Vagina (tissue), 2 donors: ENCODE measurements at regions not wholly inside any gene's neighbourhood (a gene's known extent, or its start where the extent isn't known, plus 50 kb on each side); places are given as distances from the start of the nearest gene placed in this dataset.

ENCODE experiments used
- DNase-seq, 2 donors: peaks; one replicate each; pipeline ENCODE4 v3.0.0-alpha.2; 2017; ENCODE audit errors: extremely low spot score in 2 of 2
- H3K27ac ChIP-seq: fragments of 200-600 bp; sonication (generic); one replicate; pipeline ENCODE4 v1.5.1; 2019
- H3K27me3 ChIP-seq: fragments of 200-600 bp; sonication (generic); one replicate; pipeline ENCODE4 v1.5.1; 2019
- H3K36me3 ChIP-seq, 2 donors: fragments of 200-600 bp; sonication (generic); one replicate each; pipeline ENCODE4 v1.5.1; 2017 to 2019
- H3K4me1 ChIP-seq: fragments of 200-600 bp; sonication (generic); one replicate; pipeline ENCODE4 v1.5.1; 2019
- H3K4me3 ChIP-seq, 2 donors: fragments of 200-600 bp; sonication (generic); 1 replicate in 1 of 2; 2 replicates in 1 of 2; pipeline ENCODE4 v1.5.1; 2016 to 2019
- H3K9me3 ChIP-seq: fragments of 200-600 bp; sonication (generic); one replicate; pipeline ENCODE4 v1.5.1; 2019
- CTCF ChIP-seq, 3 experiments: fragments of 450-650 bp in 2 of 3; fragments of 200-600 bp in 1 of 3; sonication (generic) in 1 of 3; IDR thresholded peaks; one replicate each; pipeline ENCODE4 v1.5.1; 2017 to 2019; ENCODE audit warnings: antibody characterized with exemption in 3 of 3, mild to moderate bottlenecking in 2 of 3, moderate library complexity in 2 of 3
- POLR2A ChIP-seq, 2 donors: fragments of 450-650 bp; IDR thresholded peaks; one replicate each; pipeline ENCODE4 v1.6.1; 2017; ENCODE audit warnings: antibody characterized with exemption in 2 of 2, mild to moderate bottlenecking in 2 of 2, moderate library complexity in 2 of 2
- POLR2AphosphoS5 ChIP-seq, 2 donors: sonication (generic); formaldehyde crosslinking; IDR thresholded peaks; one replicate each; pipeline ENCODE4 v1.9.0; 2017; ENCODE audit warnings: antibody characterized with exemption in 2 of 2, mild to moderate bottlenecking in 2 of 2, low read depth in 1 of 2; ENCODE audit not compliant: insufficient read depth in 1 of 2
- intact Hi-C: fragments of 100-400 bp; cut with DNase I; formaldehyde crosslinking; loops from one replicate; pipeline ENCODE4 v1.15.1; 2023

GRCh38 chr6:140049251-140049650 lies 674.8 kb upstream of the CITED2 start:
- intact Hi-C loops: no loop called here
- no peaks in the 10 kb centered on the region for H3K36me3 ChIP-seq
- no peak overlapping the region for H3K27ac ChIP-seq
- no peak overlapping the region for H3K4me3 ChIP-seq
- TF ChIP-seq POLR2AphosphoS5 (IDR thresholded peaks at IDR 0.05; ENCODE audit: insufficient read depth in 1 of 2, low read depth in 1 of 2) (no peak), POLR2A (IDR thresholded peaks at IDR 0.05) (no peak), CTCF (IDR thresholded peaks at IDR 0.05) (no peak)
- DNase-seq: no peak
- H3K27me3 ChIP-seq: no peaks in the 10 kb centered on the region
- H3K4me1 ChIP-seq: peaks cover under 1% of the 10 kb centered on the region
- no peaks in the 10 kb centered on the region for H3K9me3 ChIP-seq

- no peaks in the 10 kb centered on the region for H3K27me3 ChIP-seq
- TF ChIP-seq POLR2A (IDR thresholded peaks at IDR 0.05) (no peak), POLR2AphosphoS5 (IDR thresholded peaks at IDR 0.05; ENCODE audit: insufficient read depth in 1 of 2, low read depth in 1 of 2) (no peak), CTCF (IDR thresholded peaks at IDR 0.05) (no peak)
- H3K4me3 ChIP-seq: no peak overlapping the region
- DNase-seq: no peak
- no peaks in the 10 kb centered on the region for H3K9me3 ChIP-seq
- intact Hi-C loops: no loop called here
- peaks cover 9% of the 10 kb centered on the region for H3K4me1 ChIP-seq
- H3K36me3 ChIP-seq: no peaks in the 10 kb centered on the region
- no peak overlapping the region for H3K27ac ChIP-seq
Measured at GRCh38 chr6:140048202-140048790, 673.8 kb upstream of the CITED2 start.

DNA sequence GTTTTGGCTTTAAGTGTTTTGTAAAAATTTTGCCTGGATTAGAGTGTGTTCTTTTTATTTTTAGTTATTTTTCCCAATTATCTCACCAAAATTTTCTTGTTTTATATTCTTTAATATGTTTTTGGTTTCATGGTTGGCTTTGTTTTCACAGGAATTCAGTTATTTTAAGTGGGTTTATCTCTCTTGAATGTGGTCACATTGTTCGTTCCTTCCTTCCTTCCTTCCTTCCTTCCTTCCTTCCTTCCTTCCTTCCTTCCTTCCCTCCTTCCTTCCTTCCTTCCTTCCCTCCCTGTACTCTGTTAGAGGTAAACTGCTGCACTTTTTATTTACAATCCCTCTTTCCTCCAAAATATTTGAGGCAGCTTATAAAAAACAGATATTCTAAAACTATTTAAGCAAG lies 672.9 kb upstream of the CITED2 start:
- Histone ChIP-seq H3K4me1 (peaks cover 9% of the 10 kb centered on the region), H3K27ac (no peak overlapping the region), H3K36me3 (no peaks in the 10 kb centered on the region), H3K9me3 (no peaks in the 10 kb centered on the region), H3K4me3 (no peak overlapping the region), H3K27me3 (no peaks in the 10 kb centered on the region)
- no peak for DNase-seq
- TF ChIP-seq POLR2A (IDR thresholded peaks at IDR 0.05) (no peak), CTCF (IDR thresholded peaks at IDR 0.05) (no peak), POLR2AphosphoS5 (IDR thresholded peaks at IDR 0.05; ENCODE audit: insufficient read depth in 1 of 2, low read depth in 1 of 2) (no peak)
- intact Hi-C loops: no loop called here

DNA sequence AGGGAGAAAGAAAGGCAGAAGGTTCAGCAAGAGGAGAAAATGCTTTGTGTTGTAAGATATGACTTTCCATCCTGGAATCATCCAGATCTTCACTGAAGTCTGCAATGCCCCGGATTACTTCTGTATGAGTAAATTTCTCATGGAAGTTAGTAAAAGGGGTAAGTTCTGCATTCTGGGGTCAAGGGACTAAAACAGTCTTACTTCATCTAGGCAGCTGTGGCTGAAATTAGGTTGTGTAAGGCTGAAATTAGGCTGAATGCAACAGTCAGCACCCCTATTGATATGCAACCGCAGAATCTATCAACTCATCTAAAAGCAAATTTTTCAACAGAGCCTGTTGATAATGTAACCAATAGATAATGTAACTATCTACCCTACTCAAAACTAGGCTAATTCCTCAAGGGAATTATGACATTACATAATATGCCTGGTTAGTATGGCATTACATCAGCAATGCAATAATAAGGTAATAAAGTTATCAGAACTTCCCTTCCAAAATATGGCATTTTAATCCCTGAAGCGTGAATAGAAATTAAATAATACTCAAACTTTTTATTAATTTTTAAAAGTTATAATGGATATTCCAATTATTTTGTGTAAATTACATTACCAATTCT lies 671.7 kb upstream of the CITED2 start:
- intact Hi-C loops: no loop called here
- DNase-seq: no peak
- no peak overlapping the region for H3K27ac ChIP-seq
- H3K9me3 ChIP-seq: no peaks in the 10 kb centered on the region
- H3K36me3 ChIP-seq: no peaks in the 10 kb centered on the region
- H3K27me3 ChIP-seq: no peaks in the 10 kb centered on the region
- peaks cover 9% of the 10 kb centered on the region for H3K4me1 ChIP-seq
- H3K4me3 ChIP-seq: no peak overlapping the region
- TF ChIP-seq CTCF (IDR thresholded peaks at IDR 0.05) (no peak), POLR2AphosphoS5 (IDR thresholded peaks at IDR 0.05; ENCODE audit: insufficient read depth in 1 of 2, low read depth in 1 of 2) (no peak), POLR2A (IDR thresholded peaks at IDR 0.05) (no peak)

- TF ChIP-seq CTCF (IDR thresholded peaks at IDR 0.05): no peak
- TF ChIP-seq POLR2A (IDR thresholded peaks at IDR 0.05): no peak
- no peak for TF ChIP-seq POLR2AphosphoS5 (IDR thresholded peaks at IDR 0.05; ENCODE audit: insufficient read depth in 1 of 2, low read depth in 1 of 2)
- H3K27ac ChIP-seq: no peak overlapping the region
- intact Hi-C loops: no loop called here
Measured at GRCh38 chr6:140045116-140045515, 670.7 kb upstream of the CITED2 start.

More at GRCh38 chr6:140045116-140045515, 670.7 kb upstream of the CITED2 start:
- Histone ChIP-seq H3K4me3 (no peak overlapping the region), H3K4me1 (peaks cover 9% of the 10 kb centered on the region), H3K27me3 (no peaks in the 10 kb centered on the region), H3K9me3 (no peaks in the 10 kb centered on the region), H3K36me3 (no peaks in the 10 kb centered on the region)
- no peak for DNase-seq
